ENCODE measurements at regions not wholly inside any gene's neighbourhood (a gene's known extent, or its start where the extent isn't known, plus 50 kb on each side); places are given as distances from the start of the nearest gene placed in this dataset.

DNA sequence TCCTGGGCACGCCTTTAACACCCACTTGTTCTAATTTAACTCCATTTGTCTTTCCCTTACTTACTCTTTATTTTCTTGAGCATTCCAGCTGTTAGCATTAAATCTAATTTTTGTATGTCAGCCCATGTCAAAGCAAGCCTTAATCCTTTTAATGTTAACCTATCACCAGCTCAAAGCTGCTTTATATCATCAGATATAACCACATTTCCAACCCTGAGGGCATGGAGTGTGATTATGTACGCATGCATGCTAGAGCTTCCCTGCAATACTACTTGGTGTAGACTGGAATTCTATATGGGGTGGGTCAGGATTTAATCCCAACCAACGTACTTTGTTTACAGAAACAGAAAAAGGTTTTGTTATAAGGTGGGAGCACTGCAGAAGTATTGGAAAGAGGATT lies 139.4 kb upstream of the HMGN3 start:
- H3K9ac ChIP-seq (ENCODE audit: low read length): no peak overlapping the region
- no peaks in the 10 kb centered on the region for H3K27me3 ChIP-seq (ENCODE audit: control insufficient read depth in 1 of 2, insufficient read depth in 1 of 2, low read length in 2 of 2)
- DNase-seq: no peak
- no peak overlapping the region for H3K23ac ChIP-seq (ENCODE audit: low read length in 2 of 2)
- no peak overlapping the region for H3K4me2 ChIP-seq (ENCODE audit: low read length, poor library complexity, severe bottlenecking)
- H3K36me3 ChIP-seq (ENCODE audit: control insufficient read depth in 1 of 2, insufficient read depth in 2 of 2, low read depth in 1 of 2, low read length in 2 of 2): no peaks in the 10 kb centered on the region
- no peak overlapping the region for H3K4me3 ChIP-seq (ENCODE audit: insufficient read depth in 1 of 2, low read depth in 1 of 2, low read length in 2 of 2)
- 92% methylated on average over 3 of the region's 3 CpGs for WGBS
- H2AK5ac ChIP-seq (ENCODE audit: low read length, severe bottlenecking): no peak overlapping the region
- no peaks in the 10 kb centered on the region for H3K79me1 ChIP-seq (replicated peaks; ENCODE audit: low read length, poor library complexity, severe bottlenecking)
- no peak overlapping the region for H2BK12ac ChIP-seq (ENCODE audit: low read length in 2 of 2)
- no peak overlapping the region for H2BK15ac ChIP-seq (ENCODE audit: low read depth, poor library complexity, severe bottlenecking)
- no peaks in the 10 kb centered on the region for H3K4me1 ChIP-seq (ENCODE audit: control insufficient read depth, insufficient read depth, low read depth, low read length)
- no peak overlapping the region for H2AFZ ChIP-seq (ENCODE audit: low read depth, low read length)
- no peak overlapping the region for H4K8ac ChIP-seq (ENCODE audit: low read length)
- no peak overlapping the region for H3K27ac ChIP-seq (ENCODE audit: low read length, poor library complexity, severe bottlenecking)
- no peak overlapping the region for H2BK5ac ChIP-seq (ENCODE audit: low read depth, low read length, poor library complexity, severe bottlenecking)
- H3K4ac ChIP-seq (ENCODE audit: low read depth in 1 of 2, low read length in 2 of 2): no peak overlapping the region
- no peak overlapping the region for H3K18ac ChIP-seq (ENCODE audit: low read depth in 1 of 2, low read length in 2 of 2)
- peaks cover 10% of the 10 kb centered on the region for H3K9me3 ChIP-seq (ENCODE audit: control insufficient read depth, low read length)
- H2BK120ac ChIP-seq (ENCODE audit: low read depth, low read length): no peak overlapping the region
- H4K91ac ChIP-seq (ENCODE audit: low read length): no peak overlapping the region
- no peak overlapping the region for H3K14ac ChIP-seq (ENCODE audit: low read length in 2 of 2)

GRCh38 chr6:79373246-79373645 lies 138.8 kb upstream of the HMGN3 start:
- no peak overlapping the region for H3K23ac ChIP-seq (ENCODE audit: low read length in 2 of 2)
- no peak overlapping the region for H2BK12ac ChIP-seq (ENCODE audit: low read length in 2 of 2)
- H3K36me3 ChIP-seq (ENCODE audit: control insufficient read depth in 1 of 2, insufficient read depth in 2 of 2, low read depth in 1 of 2, low read length in 2 of 2): no peaks in the 10 kb centered on the region
- no peak overlapping the region for H3K18ac ChIP-seq (ENCODE audit: low read depth in 1 of 2, low read length in 2 of 2)
- H3K27ac ChIP-seq (ENCODE audit: low read length, poor library complexity, severe bottlenecking): no peak overlapping the region
- H3K4me3 ChIP-seq (ENCODE audit: insufficient read depth in 1 of 2, low read depth in 1 of 2, low read length in 2 of 2): no peak overlapping the region
- H3K9ac ChIP-seq (ENCODE audit: low read length): no peak overlapping the region
- H2AFZ ChIP-seq (ENCODE audit: low read depth, low read length): no peak overlapping the region
- H4K91ac ChIP-seq (ENCODE audit: low read length): no peak overlapping the region
- H3K79me1 ChIP-seq (replicated peaks; ENCODE audit: low read length, poor library complexity, severe bottlenecking): no peaks in the 10 kb centered on the region
- H3K14ac ChIP-seq (ENCODE audit: low read length in 2 of 2): no peak overlapping the region
- 80% methylated on average over 3 of the region's 3 CpGs for WGBS
- H3K4me1 ChIP-seq (ENCODE audit: control insufficient read depth, insufficient read depth, low read depth, low read length): no peaks in the 10 kb centered on the region
- DNase-seq: no peak
- no peaks in the 10 kb centered on the region for H3K27me3 ChIP-seq (ENCODE audit: control insufficient read depth in 1 of 2, insufficient read depth in 1 of 2, low read length in 2 of 2)
- no peak overlapping the region for H2BK120ac ChIP-seq (ENCODE audit: low read depth, low read length)
- no peak overlapping the region for H2BK5ac ChIP-seq (ENCODE audit: low read depth, low read length, poor library complexity, severe bottlenecking)
- H3K4me2 ChIP-seq (ENCODE audit: low read length, poor library complexity, severe bottlenecking): no peak overlapping the region
- H4K8ac ChIP-seq (ENCODE audit: low read length): no peak overlapping the region
- H3K4ac ChIP-seq (ENCODE audit: low read depth in 1 of 2, low read length in 2 of 2): no peak overlapping the region
- H2AK5ac ChIP-seq (ENCODE audit: low read length, severe bottlenecking): no peak overlapping the region
- peaks cover 11% of the 10 kb centered on the region for H3K9me3 ChIP-seq (ENCODE audit: control insufficient read depth, low read length)
- H2BK15ac ChIP-seq (ENCODE audit: low read depth, poor library complexity, severe bottlenecking): no peak overlapping the region

GRCh38 chr6:79372757-79373156 lies 138.3 kb upstream of the HMGN3 start:
- H3K4me1 ChIP-seq (ENCODE audit: control insufficient read depth, insufficient read depth, low read depth, low read length): no peaks in the 10 kb centered on the region
- no peak overlapping the region for H4K91ac ChIP-seq (ENCODE audit: low read length)
- H3K14ac ChIP-seq (ENCODE audit: low read length in 2 of 2): no peak overlapping the region
- no peak overlapping the region for H3K4me2 ChIP-seq (ENCODE audit: low read length, poor library complexity, severe bottlenecking)
- H3K9me3 ChIP-seq (ENCODE audit: control insufficient read depth, low read length): peaks cover 11% of the 10 kb centered on the region
- H3K9ac ChIP-seq (ENCODE audit: low read length): no peak overlapping the region
- H3K36me3 ChIP-seq (ENCODE audit: control insufficient read depth in 1 of 2, insufficient read depth in 2 of 2, low read depth in 1 of 2, low read length in 2 of 2): no peaks in the 10 kb centered on the region
- H3K27me3 ChIP-seq (ENCODE audit: control insufficient read depth in 1 of 2, insufficient read depth in 1 of 2, low read length in 2 of 2): no peaks in the 10 kb centered on the region
- H4K8ac ChIP-seq (ENCODE audit: low read length): no peak overlapping the region
- H2BK15ac ChIP-seq (ENCODE audit: low read depth, poor library complexity, severe bottlenecking): no peak overlapping the region
- no peak for DNase-seq
- H3K18ac ChIP-seq (ENCODE audit: low read depth in 1 of 2, low read length in 2 of 2): no peak overlapping the region
- no peak overlapping the region for H2BK5ac ChIP-seq (ENCODE audit: low read depth, low read length, poor library complexity, severe bottlenecking)
- no peak overlapping the region for H3K27ac ChIP-seq (ENCODE audit: low read length, poor library complexity, severe bottlenecking)
- H3K79me1 ChIP-seq (replicated peaks; ENCODE audit: low read length, poor library complexity, severe bottlenecking): no peaks in the 10 kb centered on the region
- no peak overlapping the region for H2BK12ac ChIP-seq (ENCODE audit: low read length in 2 of 2)
- no peak overlapping the region for H2AFZ ChIP-seq (ENCODE audit: low read depth, low read length)
- 100% methylated on average over 1 of the region's 1 CpG for WGBS
- H3K23ac ChIP-seq (ENCODE audit: low read length in 2 of 2): no peak overlapping the region
- H3K4ac ChIP-seq (ENCODE audit: low read depth in 1 of 2, low read length in 2 of 2): no peak overlapping the region
- H3K4me3 ChIP-seq (ENCODE audit: insufficient read depth in 1 of 2, low read depth in 1 of 2, low read length in 2 of 2): no peak overlapping the region
- no peak overlapping the region for H2AK5ac ChIP-seq (ENCODE audit: low read length, severe bottlenecking)
- no peak overlapping the region for H2BK120ac ChIP-seq (ENCODE audit: low read depth, low read length)

- H2AK5ac ChIP-seq (ENCODE audit: low read length, severe bottlenecking): no peak overlapping the region
- H3K4me1 ChIP-seq (ENCODE audit: control insufficient read depth, insufficient read depth, low read depth, low read length): no peaks in the 10 kb centered on the region
- no peaks in the 10 kb centered on the region for H3K27me3 ChIP-seq (ENCODE audit: control insufficient read depth in 1 of 2, insufficient read depth in 1 of 2, low read length in 2 of 2)
- H3K14ac ChIP-seq (ENCODE audit: low read length in 2 of 2): no peak overlapping the region
- H3K27ac ChIP-seq (ENCODE audit: low read length, poor library complexity, severe bottlenecking): no peak overlapping the region
- H3K23ac ChIP-seq (ENCODE audit: low read length in 2 of 2): no peak overlapping the region
- no peak overlapping the region for H3K4ac ChIP-seq (ENCODE audit: low read depth in 1 of 2, low read length in 2 of 2)
- H2BK5ac ChIP-seq (ENCODE audit: low read depth, low read length, poor library complexity, severe bottlenecking): no peak overlapping the region
- no peak for DNase-seq
- no peaks in the 10 kb centered on the region for H3K36me3 ChIP-seq (ENCODE audit: control insufficient read depth in 1 of 2, insufficient read depth in 2 of 2, low read depth in 1 of 2, low read length in 2 of 2)
- no peak overlapping the region for H4K8ac ChIP-seq (ENCODE audit: low read length)
- no peak overlapping the region for H3K9ac ChIP-seq (ENCODE audit: low read length)
- no peak overlapping the region for H2BK120ac ChIP-seq (ENCODE audit: low read depth, low read length)
- no peak overlapping the region for H3K18ac ChIP-seq (ENCODE audit: low read depth in 1 of 2, low read length in 2 of 2)
- H2BK15ac ChIP-seq (ENCODE audit: low read depth, poor library complexity, severe bottlenecking): no peak overlapping the region
- peaks cover 14% of the 10 kb centered on the region for H3K9me3 ChIP-seq (ENCODE audit: control insufficient read depth, low read length)
- H3K4me2 ChIP-seq (ENCODE audit: low read length, poor library complexity, severe bottlenecking): no peak overlapping the region
- no peak overlapping the region for H4K91ac ChIP-seq (ENCODE audit: low read length)
- 98% methylated on average over 2 of the region's 3 CpGs for WGBS
- H2BK12ac ChIP-seq (ENCODE audit: low read length in 2 of 2): no peak overlapping the region
- no peak overlapping the region for H2AFZ ChIP-seq (ENCODE audit: low read depth, low read length)
- H3K79me1 ChIP-seq (replicated peaks; ENCODE audit: low read length, poor library complexity, severe bottlenecking): no peaks in the 10 kb centered on the region
- no peak overlapping the region for H3K4me3 ChIP-seq (ENCODE audit: insufficient read depth in 1 of 2, low read depth in 1 of 2, low read length in 2 of 2)
Observed at GRCh38 chr6:79369026-79369425, 134.5 kb upstream of the HMGN3 start.
